DOHH2 (cell line): ENCODE measurements at regions not wholly inside any gene's neighbourhood (a gene's known extent, or its start where the extent isn't known, plus 50 kb on each side); places are given as distances from the start of the nearest gene placed in this dataset.

Source experiments
- H3F3A ChIP-seq: fragments of 200-600 bp; sonication (generic), shearing (Covaris generic); 2 replicates; pipeline ENCODE4 v1.6.0; 2016; ENCODE audit warnings: antibody characterized with exemption, mild to moderate bottlenecking; ENCODE audit not compliant: control insufficient read depth, insufficient read depth
- H3K27ac ChIP-seq: fragments of 200-600 bp; sonication (generic); 2 replicates; pipeline ENCODE4 v1.5.1; 2014; ENCODE audit warnings: low read depth, mild to moderate bottlenecking, low read length, moderate library complexity
- H3K27me3 ChIP-seq: fragments of 200-600 bp; sonication (generic); 2 replicates; pipeline ENCODE4 v1.6.1; 2014; ENCODE audit warnings: mild to moderate bottlenecking, low read length, mixed read lengths; ENCODE audit not compliant: control insufficient read depth
- H3K36me3 ChIP-seq: fragments of 200-600 bp; sonication (generic); 2 replicates; pipeline ENCODE4 v1.6.1; 2014; ENCODE audit warnings: mild to moderate bottlenecking, low read length, moderate library complexity, mixed read lengths; ENCODE audit not compliant: control insufficient read depth
- H3K4me1 ChIP-seq: fragments of 200-600 bp; sonication (generic); 2 replicates; pipeline ENCODE4 v1.6.1; 2014; ENCODE audit warnings: mild to moderate bottlenecking, low read length, mixed read lengths; ENCODE audit not compliant: control insufficient read depth
- H3K4me2 ChIP-seq: fragments of 200-600 bp; sonication (generic); 2 replicates; pipeline ENCODE4 v1.6.0; 2014; ENCODE audit warnings: mild to moderate bottlenecking, low read length, moderate library complexity
- H3K4me3 ChIP-seq: fragments of 200-600 bp; sonication (generic); 2 replicates; pipeline ENCODE4 v1.5.1; 2014; ENCODE audit warnings: mild to moderate bottlenecking, low read length, mixed read lengths
- H3K79me2 ChIP-seq: fragments of 200-600 bp; sonication (generic); 2 replicates; pipeline ENCODE4 v1.6.1; 2014; ENCODE audit warnings: mild to moderate bottlenecking, low read length, mixed read lengths; ENCODE audit not compliant: control insufficient read depth
- H3K9me2 ChIP-seq: fragments of 200-600 bp; sonication (generic); replicated peaks from 2 replicates; pipeline ENCODE4 v1.6.1; 2014; ENCODE audit warnings: mild to moderate bottlenecking, low read length, mixed read lengths; ENCODE audit not compliant: control insufficient read depth
- H3K9me3 ChIP-seq: fragments of 200-600 bp; sonication (generic); 2 replicates; pipeline ENCODE4 v1.6.1; 2014; ENCODE audit warnings: antibody characterized with exemption, low read length, mixed read lengths; ENCODE audit not compliant: control insufficient read depth, insufficient read depth
- H4K20me1 ChIP-seq: fragments of 200-600 bp; sonication (generic); 2 replicates; pipeline ENCODE4 v1.6.0; 2014; ENCODE audit warnings: low read depth, mild to moderate bottlenecking, antibody characterized with exemption, low read length, moderate library complexity; ENCODE audit not compliant: control insufficient read depth, insufficient read depth
- EZH2phosphoT487 ChIP-seq: fragments of 200-600 bp; sonication (generic); IDR thresholded peaks from 2 replicates; pipeline ENCODE4 v1.6.1; 2017; ENCODE audit warnings: borderline replicate concordance, mild to moderate bottlenecking, antibody characterized with exemption, low read length, moderate library complexity, mixed read lengths
- TF ChIP-seq, protein P1 (sequence below): fragments of 200-600 bp; sonication (generic); IDR thresholded peaks from one replicate; pipeline ENCODE4 v1.5.1; 2014; ENCODE audit warnings: antibody characterized with exemption, mild to moderate bottlenecking, low read depth, low read length; ENCODE audit not compliant: poor library complexity, severe bottlenecking

- H3F3A ChIP-seq, result no peaks in the 10 kb centered on the region
- no peak overlapping the region for H3K27ac ChIP-seq
- no peaks in the 10 kb centered on the region for H3K9me2 ChIP-seq
- no peaks in the 10 kb centered on the region for H4K20me1 ChIP-seq
- H3K4me2 ChIP-seq, result no peak overlapping the region
- H3K36me3 ChIP-seq, result no peaks in the 10 kb centered on the region
- H3K4me3 ChIP-seq, result no peak overlapping the region
- H3K27me3 ChIP-seq, result no peaks in the 10 kb centered on the region
- no peak for TF ChIP-seq EZH2phosphoT487
- TF ChIP-seq, protein P1, sequence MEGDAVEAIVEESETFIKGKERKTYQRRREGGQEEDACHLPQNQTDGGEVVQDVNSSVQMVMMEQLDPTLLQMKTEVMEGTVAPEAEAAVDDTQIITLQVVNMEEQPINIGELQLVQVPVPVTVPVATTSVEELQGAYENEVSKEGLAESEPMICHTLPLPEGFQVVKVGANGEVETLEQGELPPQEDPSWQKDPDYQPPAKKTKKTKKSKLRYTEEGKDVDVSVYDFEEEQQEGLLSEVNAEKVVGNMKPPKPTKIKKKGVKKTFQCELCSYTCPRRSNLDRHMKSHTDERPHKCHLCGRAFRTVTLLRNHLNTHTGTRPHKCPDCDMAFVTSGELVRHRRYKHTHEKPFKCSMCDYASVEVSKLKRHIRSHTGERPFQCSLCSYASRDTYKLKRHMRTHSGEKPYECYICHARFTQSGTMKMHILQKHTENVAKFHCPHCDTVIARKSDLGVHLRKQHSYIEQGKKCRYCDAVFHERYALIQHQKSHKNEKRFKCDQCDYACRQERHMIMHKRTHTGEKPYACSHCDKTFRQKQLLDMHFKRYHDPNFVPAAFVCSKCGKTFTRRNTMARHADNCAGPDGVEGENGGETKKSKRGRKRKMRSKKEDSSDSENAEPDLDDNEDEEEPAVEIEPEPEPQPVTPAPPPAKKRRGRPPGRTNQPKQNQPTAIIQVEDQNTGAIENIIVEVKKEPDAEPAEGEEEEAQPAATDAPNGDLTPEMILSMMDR, result no peak
- peaks cover 3% of the 10 kb centered on the region; the same call in 1 of the 2 replicates for H3K4me1 ChIP-seq
- H3K9me3 ChIP-seq, result no peaks in the 10 kb centered on the region
- no peaks in the 10 kb centered on the region for H3K79me2 ChIP-seq
Measured at GRCh38 chr2:226579519-226579918, 220.1 kb downstream of the IRS1 start.

- no peaks in the 10 kb centered on the region for H4K20me1 ChIP-seq
- H3K9me3 ChIP-seq, result no peaks in the 10 kb centered on the region
- peaks cover 3% of the 10 kb centered on the region; the same call in 1 of the 2 replicates for H3K4me1 ChIP-seq
- TF ChIP-seq, protein P1, result no peak
- TF ChIP-seq EZH2phosphoT487, result no peak
- no peaks in the 10 kb centered on the region for H3F3A ChIP-seq
- no peaks in the 10 kb centered on the region for H3K36me3 ChIP-seq
- no peak overlapping the region for H3K4me3 ChIP-seq
- no peaks in the 10 kb centered on the region for H3K9me2 ChIP-seq
- H3K79me2 ChIP-seq, result no peaks in the 10 kb centered on the region
- H3K27me3 ChIP-seq, result no peaks in the 10 kb centered on the region
- H3K27ac ChIP-seq, result no peak overlapping the region
- H3K4me2 ChIP-seq, result no peak overlapping the region
Measured at GRCh38 chr2:226578879-226579278, 220.7 kb downstream of the IRS1 start.

- TF ChIP-seq, protein P1, result no peak
- TF ChIP-seq EZH2phosphoT487, result no peak
- H3K4me2 ChIP-seq, result no peak overlapping the region
Measured at GRCh38 chr2:226578373-226578772, 221.2 kb downstream of the IRS1 start.

More at GRCh38 chr2:226578373-226578772, 221.2 kb downstream of the IRS1 start:
- Histone ChIP-seq H3K4me3 (no peak overlapping the region), H3F3A (no peaks in the 10 kb centered on the region), H3K27me3 (no peaks in the 10 kb centered on the region), H3K9me2 (no peaks in the 10 kb centered on the region), H3K9me3 (no peaks in the 10 kb centered on the region), H4K20me1 (no peaks in the 10 kb centered on the region), H3K36me3 (no peaks in the 10 kb centered on the region), H3K27ac (no peak overlapping the region), H3K4me1 (peaks cover 3% of the 10 kb centered on the region; the same call in 1 of the 2 replicates), H3K79me2 (no peaks in the 10 kb centered on the region)
